ENCODE measurements at regions not wholly inside any gene's neighbourhood (a gene's known extent, or its start where the extent isn't known, plus 50 kb on each side); places are given as distances from the start of the nearest gene placed in this dataset.

DNA sequence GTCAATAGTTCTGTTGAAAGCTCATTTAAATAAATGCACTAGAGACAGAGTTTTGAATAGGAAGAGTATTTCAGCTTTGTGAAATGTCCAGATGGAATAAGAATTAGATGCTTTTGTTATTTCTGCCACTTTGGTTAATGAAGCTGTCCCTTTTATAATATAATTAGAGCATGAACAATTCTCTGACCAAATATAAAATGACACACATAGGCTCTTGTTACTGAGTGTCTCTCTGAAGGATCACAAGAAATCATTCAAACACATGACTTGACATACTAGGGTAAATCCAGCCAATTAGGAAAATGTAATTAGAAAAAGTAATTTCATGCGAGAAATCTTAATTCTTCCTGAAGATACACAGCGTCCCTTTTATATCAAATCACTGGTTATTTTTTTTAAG is 68.4 kb upstream of the DDIT4L start:
- Histone ChIP-seq H3K27me3 (ENCODE audit: low read depth) (no peaks in the 10 kb centered on the region), H3K4me1 (no peaks in the 10 kb centered on the region), H3K36me3 (replicated peaks) (no peaks in the 10 kb centered on the region), H3K9me3 (no peaks in the 10 kb centered on the region), H3K4me3 (no peak overlapping the region)
- no peak for DNase-seq (ENCODE audit: low spot score in 2 of 2)
- in situ Hi-C loops (cut with MboI; ENCODE audit: low sequenced_read_pairs), result no loop called here

GRCh38 chr4:100257567-100257966 is 67.3 kb upstream of the DDIT4L start:
- in situ Hi-C loops (cut with MboI; ENCODE audit: low sequenced_read_pairs), result no loop called here
- H3K36me3 ChIP-seq (replicated peaks), result no peaks in the 10 kb centered on the region
- H3K4me1 ChIP-seq, result no peaks in the 10 kb centered on the region
- H3K4me3 ChIP-seq, result no peak overlapping the region
- no peaks in the 10 kb centered on the region for H3K27me3 ChIP-seq (ENCODE audit: low read depth)
- H3K9me3 ChIP-seq, result no peaks in the 10 kb centered on the region
- no peak for DNase-seq (ENCODE audit: low spot score in 2 of 2)

GRCh38 chr4:100254237-100254636 is 64.0 kb upstream of the DDIT4L start:
- H3K27me3 ChIP-seq (ENCODE audit: low read depth), result no peaks in the 10 kb centered on the region
- no peaks in the 10 kb centered on the region for H3K9me3 ChIP-seq
- no peak for DNase-seq (ENCODE audit: low spot score in 2 of 2)
- no peaks in the 10 kb centered on the region for H3K36me3 ChIP-seq (replicated peaks)
- no peak overlapping the region for H3K4me3 ChIP-seq
- H3K4me1 ChIP-seq, result no peaks in the 10 kb centered on the region
- in situ Hi-C loops (cut with MboI; ENCODE audit: low sequenced_read_pairs), result no loop called here

GRCh38 chr4:100248476-100248875 is 58.2 kb upstream of the DDIT4L start:
- no peaks in the 10 kb centered on the region for H3K9me3 ChIP-seq
- no peak overlapping the region for H3K4me3 ChIP-seq
- DNase-seq (ENCODE audit: low spot score in 2 of 2), result no peak
- no peaks in the 10 kb centered on the region for H3K4me1 ChIP-seq
- H3K27me3 ChIP-seq (ENCODE audit: low read depth), result no peaks in the 10 kb centered on the region
- H3K36me3 ChIP-seq (replicated peaks), result no peaks in the 10 kb centered on the region
- in situ Hi-C loops (cut with MboI; ENCODE audit: low sequenced_read_pairs), result no loop called here

DNA sequence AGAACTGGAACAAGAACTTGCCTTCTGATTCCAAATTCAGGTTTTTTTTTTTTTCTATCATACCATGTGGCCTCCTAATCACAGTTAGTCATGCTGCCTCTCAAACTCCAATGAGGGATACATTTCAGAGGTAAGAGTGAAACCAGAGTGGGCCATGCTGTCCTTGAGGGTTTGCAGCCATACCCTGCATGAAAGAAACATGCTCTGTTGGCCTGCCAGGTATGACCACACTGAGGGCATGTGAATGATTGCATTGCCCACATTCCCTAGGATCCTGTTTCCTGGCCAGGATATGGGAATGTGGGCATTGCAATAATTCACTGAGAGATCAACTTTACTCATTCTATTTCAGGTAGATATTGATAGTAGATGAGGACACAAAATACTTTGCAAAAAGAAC is 56.4 kb upstream of the DDIT4L start:
- Histone ChIP-seq H3K4me1 (no peaks in the 10 kb centered on the region), H3K27me3 (ENCODE audit: low read depth) (no peaks in the 10 kb centered on the region), H3K36me3 (replicated peaks) (no peaks in the 10 kb centered on the region), H3K4me3 (no peak overlapping the region), H3K9me3 (no peaks in the 10 kb centered on the region)
- in situ Hi-C loops (cut with MboI; ENCODE audit: low sequenced_read_pairs), result no loop called here
- no peak for DNase-seq (ENCODE audit: low spot score in 2 of 2)

DNA sequence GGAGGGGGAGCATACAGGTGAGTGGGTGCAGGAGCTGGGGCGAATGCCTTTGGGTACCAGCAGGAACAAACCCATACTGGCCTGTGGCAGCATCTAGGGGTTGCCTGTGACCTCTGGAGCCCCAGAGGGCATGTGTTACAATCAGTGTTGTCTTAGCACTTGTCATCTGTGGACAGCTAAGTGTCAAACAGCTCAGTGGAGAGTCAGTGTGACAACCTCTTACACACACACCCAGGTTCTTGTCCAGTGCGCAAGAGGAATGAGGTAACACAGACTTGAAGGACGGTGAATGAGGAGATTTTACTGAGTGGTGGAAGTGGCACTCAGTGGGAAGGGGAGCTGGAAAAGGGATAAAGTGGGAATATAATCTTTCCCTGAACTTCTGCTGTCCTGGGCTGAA is 54.1 kb upstream of the DDIT4L start:
- H3K36me3 ChIP-seq (replicated peaks), result no peaks in the 10 kb centered on the region
- in situ Hi-C loops (cut with MboI; ENCODE audit: low sequenced_read_pairs), result no loop called here
- DNase-seq (ENCODE audit: low spot score in 2 of 2), result no peak
- H3K4me1 ChIP-seq, result no peaks in the 10 kb centered on the region
- H3K4me3 ChIP-seq, result no peak overlapping the region
- no peaks in the 10 kb centered on the region for H3K9me3 ChIP-seq
- H3K27me3 ChIP-seq (ENCODE audit: low read depth), result no peaks in the 10 kb centered on the region
